ENCODE measurements at regions not wholly inside any gene's neighbourhood (a gene's known extent, or its start where the extent isn't known, plus 50 kb on each side); places are given as distances from the start of the nearest gene placed in this dataset.

DNA sequence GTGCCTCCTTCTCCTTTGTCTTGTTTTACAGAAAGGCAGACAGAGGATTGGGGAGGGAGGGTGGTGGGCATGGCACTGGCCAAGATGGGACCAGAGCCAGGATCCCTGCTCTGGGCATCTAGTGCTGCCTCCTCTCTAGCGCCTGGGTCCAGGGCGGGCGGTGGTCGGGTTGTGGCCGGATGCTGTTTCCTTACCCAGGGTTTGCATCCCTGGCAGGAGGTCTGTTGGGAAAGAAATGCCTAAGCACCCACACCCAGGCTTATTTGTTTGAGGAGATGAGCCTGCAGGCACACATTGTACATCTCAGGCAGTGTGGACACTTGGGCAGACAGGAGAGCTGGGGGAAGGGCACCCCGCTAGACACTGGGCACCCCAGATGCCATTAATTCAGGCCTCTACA is 102.3 kb upstream of the PCBD1 start:
- ChIA-PET CTCF (no interaction called here), POLR2A (no interaction called here)
- H3K36me3 Mint-ChIP-seq (ENCODE audit: low read depth) = no peaks in the 10 kb centered on the region
- H3K27ac Mint-ChIP-seq = no peak overlapping the region
- intact Hi-C loops (cut with micrococcal nuclease) = no loop called here
- TF ChIP-seq CTCF (IDR thresholded peaks at IDR 0.05) = no peak
- H3K4me3 Mint-ChIP-seq = no peak overlapping the region
- no peaks in the 10 kb centered on the region for H3K9me3 Mint-ChIP-seq
- H3K27me3 Mint-ChIP-seq = no peaks in the 10 kb centered on the region
- ATAC-seq (ENCODE audit: low read depth) = no peak
- DNase-seq = no peak
- H3K4me1 Mint-ChIP-seq = no peaks in the 10 kb centered on the region

DNA sequence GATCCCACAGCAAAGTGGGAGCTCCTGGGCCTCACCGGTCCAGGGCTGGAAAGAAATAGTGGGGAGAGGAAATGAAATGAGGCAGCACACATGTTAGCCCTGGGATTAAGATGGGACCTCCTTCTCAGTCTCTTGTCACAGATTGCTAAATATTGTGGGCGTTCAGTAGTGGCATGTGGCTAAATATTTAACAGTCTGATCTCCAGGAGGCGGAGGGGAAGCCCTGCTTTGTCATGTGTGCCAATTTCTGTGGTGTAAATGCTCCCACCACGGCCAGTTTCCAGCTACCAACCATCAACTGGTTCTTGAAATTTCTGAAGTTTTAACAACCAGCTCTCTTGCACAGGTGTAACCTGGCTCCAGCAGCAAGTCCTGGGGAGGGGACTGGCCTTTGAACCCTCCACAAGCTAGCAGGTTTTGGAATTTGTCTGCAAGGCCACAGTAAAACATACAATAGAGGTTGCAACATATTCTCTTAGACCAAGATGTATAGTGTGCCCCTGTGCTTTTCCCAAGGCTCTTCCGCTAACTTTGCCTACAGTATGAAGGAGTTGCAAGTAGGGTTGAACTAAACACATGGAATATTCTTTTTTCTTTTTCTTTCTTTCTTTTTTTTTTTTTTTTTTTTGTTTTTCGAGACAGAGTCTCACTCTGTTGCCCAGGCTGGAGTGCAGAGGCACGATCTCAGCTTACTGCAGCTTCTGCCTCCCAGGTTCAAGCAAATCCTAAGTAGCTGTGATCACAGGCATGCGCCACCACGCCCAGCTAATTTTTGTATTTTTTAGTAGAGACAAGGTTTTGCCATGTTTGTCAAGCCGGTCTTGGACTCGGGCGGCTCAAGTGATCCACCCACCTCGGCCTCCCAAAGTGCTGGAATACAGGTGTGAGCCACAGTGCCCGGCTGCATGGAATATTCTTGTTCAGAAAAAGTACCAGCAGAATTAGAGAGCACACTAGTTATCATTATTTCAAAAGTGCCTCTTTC is 103.1 kb upstream of the PCBD1 start:
- ATAC-seq (ENCODE audit: low read depth) (no peak), DNase-seq (no peak)
- Mint-ChIP-seq H3K27me3 (peaks cover 6% of the 10 kb centered on the region), H3K36me3 (ENCODE audit: low read depth) (no peaks in the 10 kb centered on the region), H3K27ac (no peak overlapping the region), H3K4me1 (no peaks in the 10 kb centered on the region), H3K4me3 (no peak overlapping the region), H3K9me3 (no peaks in the 10 kb centered on the region)
- ChIA-PET CTCF (no interaction called here), POLR2A (no interaction called here)
- intact Hi-C loops (cut with micrococcal nuclease) = no loop called here
- TF ChIP-seq CTCF (IDR thresholded peaks at IDR 0.05) = no peak

DNA sequence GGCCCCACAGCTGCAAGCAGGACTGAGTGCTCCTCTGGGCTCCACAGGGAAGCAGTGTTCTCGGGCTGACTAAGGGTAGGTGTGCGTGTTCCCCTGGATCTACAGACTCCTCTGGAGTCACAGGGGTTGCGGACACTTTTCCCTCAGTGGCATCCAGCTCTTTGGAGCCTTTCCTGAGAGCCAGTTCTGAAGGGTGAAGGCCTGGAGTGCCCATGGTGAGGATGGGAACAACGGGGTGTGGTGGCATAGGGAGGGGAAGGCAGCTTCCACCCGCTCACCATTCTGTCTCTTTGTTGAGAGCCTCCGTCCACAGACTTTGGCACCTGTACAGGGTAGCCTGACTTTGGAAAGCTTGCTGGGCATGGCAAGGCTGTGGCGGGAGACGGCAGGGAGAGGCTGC is 104.1 kb upstream of the PCBD1 start:
- DNase-seq = no peak
- peaks cover 6% of the 10 kb centered on the region for H3K27me3 Mint-ChIP-seq
- POLR2A ChIA-PET = no interaction called here
- H3K9me3 Mint-ChIP-seq = no peaks in the 10 kb centered on the region
- no peaks in the 10 kb centered on the region for H3K36me3 Mint-ChIP-seq (ENCODE audit: low read depth)
- intact Hi-C loops (cut with micrococcal nuclease) = no loop called here
- no peak overlapping the region for H3K27ac Mint-ChIP-seq
- ATAC-seq (ENCODE audit: low read depth) = no peak
- no peak for TF ChIP-seq CTCF (IDR thresholded peaks at IDR 0.05)
- no peak overlapping the region for H3K4me3 Mint-ChIP-seq
- CTCF ChIA-PET = no interaction called here
- H3K4me1 Mint-ChIP-seq = no peaks in the 10 kb centered on the region

DNA sequence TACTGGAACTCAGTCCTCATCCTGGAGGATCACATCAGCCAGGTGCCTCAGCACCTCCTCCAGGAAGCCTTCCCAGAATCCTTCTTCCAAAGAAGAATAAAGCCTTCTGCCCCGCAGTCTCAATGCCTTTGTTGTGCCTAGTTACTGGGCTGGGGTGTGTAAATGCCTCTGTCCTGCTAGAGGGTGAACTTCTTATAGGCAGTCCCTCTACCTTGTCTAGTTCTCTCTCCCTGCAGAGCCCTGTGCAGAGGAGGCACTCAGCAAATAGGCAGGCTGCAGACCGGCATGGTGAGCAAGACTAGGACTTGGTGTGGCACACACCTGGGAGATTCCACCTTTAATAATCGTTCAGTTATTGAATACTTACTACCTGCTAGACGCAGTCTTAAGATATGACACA is 104.7 kb upstream of the PCBD1 start:
- intact Hi-C loops (cut with micrococcal nuclease) = no loop called here
- Mint-ChIP-seq H3K36me3 (ENCODE audit: low read depth) (no peaks in the 10 kb centered on the region), H3K9me3 (no peaks in the 10 kb centered on the region), H3K4me3 (no peak overlapping the region), H3K27me3 (peaks cover 6% of the 10 kb centered on the region), H3K27ac (no peak overlapping the region), H3K4me1 (no peaks in the 10 kb centered on the region)
- ATAC-seq (ENCODE audit: low read depth) (no peak), DNase-seq (no peak)
- TF ChIP-seq CTCF (IDR thresholded peaks at IDR 0.05) = no peak
- POLR2A ChIA-PET = no interaction called here
- CTCF ChIA-PET = no interaction called here

DNA sequence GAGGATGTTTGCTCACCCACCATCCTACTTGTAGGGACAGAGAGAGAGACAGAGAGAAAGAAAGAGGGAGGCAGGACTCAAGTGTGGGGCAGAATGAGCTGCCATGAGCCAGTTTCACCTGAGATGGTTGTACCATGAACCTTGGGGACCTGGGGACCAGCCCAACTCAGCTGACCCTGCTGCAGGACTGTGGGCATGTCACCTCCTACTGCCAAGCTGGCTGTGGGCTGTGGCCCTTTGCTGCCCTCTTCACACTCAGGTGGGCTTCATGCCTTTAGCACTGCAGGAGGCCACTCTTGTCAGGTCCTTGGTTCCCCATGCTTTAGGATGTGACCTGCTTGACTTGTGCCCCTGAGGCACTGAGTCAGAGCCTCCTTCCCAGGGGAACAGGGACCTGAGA is 108.2 kb upstream of the PCBD1 start:
- Mint-ChIP-seq H3K27me3 (peaks cover 6% of the 10 kb centered on the region), H3K9me3 (peaks cover 3% of the 10 kb centered on the region), H3K4me3 (no peak overlapping the region), H3K36me3 (ENCODE audit: low read depth) (no peaks in the 10 kb centered on the region), H3K4me1 (no peaks in the 10 kb centered on the region), H3K27ac (no peak overlapping the region)
- intact Hi-C loops (cut with micrococcal nuclease) = no loop called here
- no peak for TF ChIP-seq CTCF (IDR thresholded peaks at IDR 0.05)
- ATAC-seq (ENCODE audit: low read depth) (no peak), DNase-seq (no peak)
- CTCF ChIA-PET = no interaction called here
- POLR2A ChIA-PET = no interaction called here
